ENCODE measurements at regions not wholly inside any gene's neighbourhood (a gene's known extent, or its start where the extent isn't known, plus 50 kb on each side); places are given as distances from the start of the nearest gene placed in this dataset.
"Not testable (repeated sequence)": the region's sequence is repeated elsewhere in the genome, so short reads cannot be mapped to it uniquely, and the experiment has no call there.

- Histone ChIP-seq H3K27me3 (ENCODE audit: control insufficient read depth in 3 of 3, insufficient read depth in 3 of 3, low read length in 3 of 3) (no peaks in the 10 kb centered on the region), H3K36me3 (ENCODE audit: control insufficient read depth in 3 of 3, insufficient read depth in 2 of 3, low read depth in 1 of 3, low read length in 3 of 3) (no peaks in the 10 kb centered on the region), H3K4me1 (ENCODE audit: control insufficient read depth in 3 of 3, insufficient read depth in 2 of 3, low read depth in 1 of 3, low read length in 2 of 3) (no peaks in the 10 kb centered on the region), H3K9me3 (ENCODE audit: control insufficient read depth in 2 of 2, insufficient read depth in 1 of 2, low read depth in 1 of 2, low read length in 1 of 2) (peaks cover 0 to 20% of the 10 kb centered on the region in 2 donors), H3K4me3 (ENCODE audit: low read depth in 1 of 3, low read length in 3 of 3) (no peak overlapping the region), H3K27ac (ENCODE audit: low read depth in 1 of 3, low read length in 2 of 3) (no peak overlapping the region)
- DNase-seq = no peak
- no peak for FAIRE-seq
Observed at GRCh38 chr13:89181041-89181440, 1509.9 kb downstream of the SLITRK5 start.

GRCh38 chr13:89199138-89199537 lies 1528.0 kb downstream of the SLITRK5 start:
- FAIRE-seq = no peak
- no peaks in the 10 kb centered on the region for H3K4me1 ChIP-seq (ENCODE audit: control insufficient read depth in 3 of 3, insufficient read depth in 2 of 3, low read depth in 1 of 3, low read length in 2 of 3)
- no peak overlapping the region for H3K4me3 ChIP-seq (ENCODE audit: low read depth in 1 of 3, low read length in 3 of 3)
- H3K27ac ChIP-seq (ENCODE audit: low read depth in 1 of 3, low read length in 2 of 3) = no peak overlapping the region
- H3K27me3 ChIP-seq (ENCODE audit: control insufficient read depth in 3 of 3, insufficient read depth in 3 of 3, low read length in 3 of 3) = no peaks in the 10 kb centered on the region
- DNase-seq = no peak
- no peaks in the 10 kb centered on the region for H3K9me3 ChIP-seq (ENCODE audit: control insufficient read depth in 2 of 2, insufficient read depth in 1 of 2, low read depth in 1 of 2, low read length in 1 of 2)
- 24 to 30% (median 29%) methylated on average over 4 of the region's 4 CpGs for WGBS, 3 donors
- H3K36me3 ChIP-seq (ENCODE audit: control insufficient read depth in 3 of 3, insufficient read depth in 2 of 3, low read depth in 1 of 3, low read length in 3 of 3) = no peaks in the 10 kb centered on the region

GRCh38 chr13:89204435-89204834 lies 1533.3 kb downstream of the SLITRK5 start:
- Histone ChIP-seq H3K4me3 (ENCODE audit: low read depth in 1 of 3, low read length in 3 of 3) (no peak overlapping the region), H3K27ac (ENCODE audit: low read depth in 1 of 3, low read length in 2 of 3) (no peak overlapping the region), H3K27me3 (ENCODE audit: control insufficient read depth in 3 of 3, insufficient read depth in 3 of 3, low read length in 3 of 3) (no peaks in the 10 kb centered on the region), H3K9me3 (ENCODE audit: control insufficient read depth in 2 of 2, insufficient read depth in 1 of 2, low read depth in 1 of 2, low read length in 1 of 2) (no peaks in the 10 kb centered on the region), H3K36me3 (ENCODE audit: control insufficient read depth in 3 of 3, insufficient read depth in 2 of 3, low read depth in 1 of 3, low read length in 3 of 3) (no peaks in the 10 kb centered on the region), H3K4me1 (ENCODE audit: control insufficient read depth in 3 of 3, insufficient read depth in 2 of 3, low read depth in 1 of 3, low read length in 2 of 3) (no peaks in the 10 kb centered on the region)
- WGBS, 3 donors = 78 to 89% (median 83%) methylated on average over 1 of the region's 1 CpG
- no peak for FAIRE-seq
- no peak for DNase-seq

GRCh38 chr13:89205856-89206520 lies 1534.8 kb downstream of the SLITRK5 start:
- FAIRE-seq = no peak
- H3K27me3 ChIP-seq (ENCODE audit: control insufficient read depth in 3 of 3, insufficient read depth in 3 of 3, low read length in 3 of 3) = no peaks in the 10 kb centered on the region
- DNase-seq = no peak
- no peaks in the 10 kb centered on the region for H3K4me1 ChIP-seq (ENCODE audit: control insufficient read depth in 3 of 3, insufficient read depth in 2 of 3, low read depth in 1 of 3, low read length in 2 of 3)
- H3K36me3 ChIP-seq (ENCODE audit: control insufficient read depth in 3 of 3, insufficient read depth in 2 of 3, low read depth in 1 of 3, low read length in 3 of 3) = no peaks in the 10 kb centered on the region
- H3K4me3 ChIP-seq (ENCODE audit: low read depth in 1 of 3, low read length in 3 of 3) = no peak overlapping the region
- no peaks in the 10 kb centered on the region for H3K9me3 ChIP-seq (ENCODE audit: control insufficient read depth in 2 of 2, insufficient read depth in 1 of 2, low read depth in 1 of 2, low read length in 1 of 2)
- WGBS, 3 donors = 62 to 74% (median 69%) methylated on average over 3 of the region's 3 CpGs
- H3K27ac ChIP-seq (ENCODE audit: low read depth in 1 of 3, low read length in 2 of 3) = no peak overlapping the region

GRCh38 chr13:89212186-89212585 lies 1541.0 kb downstream of the SLITRK5 start:
- Histone ChIP-seq H3K27ac (ENCODE audit: low read depth in 1 of 3, low read length in 2 of 3) (no peak overlapping the region), H3K4me1 (ENCODE audit: control insufficient read depth in 3 of 3, insufficient read depth in 2 of 3, low read depth in 1 of 3, low read length in 2 of 3) (no peaks in the 10 kb centered on the region), H3K9me3 (ENCODE audit: control insufficient read depth in 2 of 2, insufficient read depth in 1 of 2, low read depth in 1 of 2, low read length in 1 of 2) (no peaks in the 10 kb centered on the region), H3K36me3 (ENCODE audit: control insufficient read depth in 3 of 3, insufficient read depth in 2 of 3, low read depth in 1 of 3, low read length in 3 of 3) (no peaks in the 10 kb centered on the region), H3K4me3 (ENCODE audit: low read depth in 1 of 3, low read length in 3 of 3) (no peak overlapping the region), H3K27me3 (ENCODE audit: control insufficient read depth in 3 of 3, insufficient read depth in 3 of 3, low read length in 3 of 3) (no peaks in the 10 kb centered on the region)
- FAIRE-seq = no peak
- 63 to 92% (median 78%) methylated on average over 1 of the region's 1 CpG for WGBS, 3 donors
- DNase-seq = no peak

GRCh38 chr13:89214185-89214584 lies 1543.0 kb downstream of the SLITRK5 start:
- no peak overlapping the region for H3K27ac ChIP-seq (ENCODE audit: low read depth in 1 of 3, low read length in 2 of 3)
- no peaks in the 10 kb centered on the region for H3K27me3 ChIP-seq (ENCODE audit: control insufficient read depth in 3 of 3, insufficient read depth in 3 of 3, low read length in 3 of 3)
- H3K9me3 ChIP-seq (ENCODE audit: control insufficient read depth in 2 of 2, insufficient read depth in 1 of 2, low read depth in 1 of 2, low read length in 1 of 2) = no peaks in the 10 kb centered on the region
- H3K4me3 ChIP-seq (ENCODE audit: low read depth in 1 of 3, low read length in 3 of 3) = no peak overlapping the region
- DNase-seq = no peak
- no peak for FAIRE-seq
- no peaks in the 10 kb centered on the region for H3K4me1 ChIP-seq (ENCODE audit: control insufficient read depth in 3 of 3, insufficient read depth in 2 of 3, low read depth in 1 of 3, low read length in 2 of 3)
- no peaks in the 10 kb centered on the region for H3K36me3 ChIP-seq (ENCODE audit: control insufficient read depth in 3 of 3, insufficient read depth in 2 of 3, low read depth in 1 of 3, low read length in 3 of 3)
- WGBS, 3 donors = 79 to 85% (median 82%) methylated on average over 1 of the region's 1 CpG

GRCh38 chr13:89215319-89215718 lies 1544.1 kb downstream of the SLITRK5 start:
- not testable (repeated sequence) for H3K36me3 ChIP-seq (ENCODE audit: control insufficient read depth in 3 of 3, insufficient read depth in 2 of 3, low read depth in 1 of 3, low read length in 3 of 3); H3K4me1 ChIP-seq (ENCODE audit: control insufficient read depth in 3 of 3, insufficient read depth in 2 of 3, low read depth in 1 of 3, low read length in 2 of 3); H3K4me3 ChIP-seq (ENCODE audit: low read depth in 1 of 3, low read length in 3 of 3); H3K27ac ChIP-seq (ENCODE audit: low read depth in 1 of 3, low read length in 2 of 3); DNase-seq; FAIRE-seq; H3K27me3 ChIP-seq (ENCODE audit: control insufficient read depth in 3 of 3, insufficient read depth in 3 of 3, low read length in 3 of 3); H3K9me3 ChIP-seq (ENCODE audit: control insufficient read depth in 2 of 2, insufficient read depth in 1 of 2, low read depth in 1 of 2, low read length in 1 of 2)
- WGBS, 3 donors = 81 to 86% (median 86%) methylated on average over 13 of the region's 13 CpGs

- no peaks in the 10 kb centered on the region for H3K4me1 ChIP-seq (ENCODE audit: control insufficient read depth in 3 of 3, insufficient read depth in 2 of 3, low read depth in 1 of 3, low read length in 2 of 3)
- no peak overlapping the region for H3K27ac ChIP-seq (ENCODE audit: low read depth in 1 of 3, low read length in 2 of 3)
- DNase-seq (no peak), FAIRE-seq (no peak)
- no peaks in the 10 kb centered on the region for H3K36me3 ChIP-seq (ENCODE audit: control insufficient read depth in 3 of 3, insufficient read depth in 2 of 3, low read depth in 1 of 3, low read length in 3 of 3)
- no peak overlapping the region for H3K4me3 ChIP-seq (ENCODE audit: low read depth in 1 of 3, low read length in 3 of 3)
- peaks cover 0 to 7% of the 10 kb centered on the region in 2 donors for H3K9me3 ChIP-seq (ENCODE audit: control insufficient read depth in 2 of 2, insufficient read depth in 1 of 2, low read depth in 1 of 2, low read length in 1 of 2)
- no peaks in the 10 kb centered on the region for H3K27me3 ChIP-seq (ENCODE audit: control insufficient read depth in 3 of 3, insufficient read depth in 3 of 3, low read length in 3 of 3)
Observed at GRCh38 chr13:89217813-89218212, 1546.6 kb downstream of the SLITRK5 start.

- 71 to 83% (median 82%) methylated on average over 1 of the region's 1 CpG for WGBS, 3 donors
- no peak for DNase-seq
- no peaks in the 10 kb centered on the region for H3K4me1 ChIP-seq (ENCODE audit: control insufficient read depth in 3 of 3, insufficient read depth in 2 of 3, low read depth in 1 of 3, low read length in 2 of 3)
- H3K4me3 ChIP-seq (ENCODE audit: low read depth in 1 of 3, low read length in 3 of 3) = no peak overlapping the region
- no peak overlapping the region for H3K27ac ChIP-seq (ENCODE audit: low read depth in 1 of 3, low read length in 2 of 3)
- FAIRE-seq = no peak
- no peaks in the 10 kb centered on the region for H3K27me3 ChIP-seq (ENCODE audit: control insufficient read depth in 3 of 3, insufficient read depth in 3 of 3, low read length in 3 of 3)
- peaks cover 0 to 7% of the 10 kb centered on the region in 2 donors for H3K9me3 ChIP-seq (ENCODE audit: control insufficient read depth in 2 of 2, insufficient read depth in 1 of 2, low read depth in 1 of 2, low read length in 1 of 2)
- H3K36me3 ChIP-seq (ENCODE audit: control insufficient read depth in 3 of 3, insufficient read depth in 2 of 3, low read depth in 1 of 3, low read length in 3 of 3) = no peaks in the 10 kb centered on the region
Observed at GRCh38 chr13:89221557-89222158, 1550.5 kb downstream of the SLITRK5 start.

All from small intestine (tissue), 7 donors.